ENCODE measurements at regions not wholly inside any gene's neighbourhood (a gene's known extent, or its start where the extent isn't known, plus 50 kb on each side); places are given as distances from the start of the nearest gene placed in this dataset.

GRCh38 chr14:97655169-97655948, 858.2 kb downstream of the VRK1 start:
- CTCF ChIA-PET (ENCODE audit: low intra/inter-chr PET ratio, low total read pairs), result no interaction called here
- Histone ChIP-seq H3K27me3 (ENCODE audit: control insufficient read depth in 1 of 2, insufficient read depth in 2 of 2, low read length in 2 of 2) (no peaks in the 10 kb centered on the region), H3K9me3 (ENCODE audit: low read length) (peaks cover 97% of the 10 kb centered on the region), H3K4me3 (replicated peaks in 1 of 3; ENCODE audit: insufficient read depth in 1 of 3, low read depth in 2 of 3, low read length in 3 of 3) (no peak overlapping the region), H4K20me1 (ENCODE audit: insufficient read depth, low read length) (no peaks in the 10 kb centered on the region), H3K27ac (ENCODE audit: extremely low read length, insufficient read depth, low read length) (no peak overlapping the region), H3K4me2 (ENCODE audit: low read depth, low read length) (no peak overlapping the region), H2AFZ (ENCODE audit: low read length) (no peak overlapping the region), H3K4me1 (ENCODE audit: insufficient read depth, low read length) (no peaks in the 10 kb centered on the region), H3K9ac (ENCODE audit: insufficient read depth, low read depth, low read length) (no peak overlapping the region), H3K79me2 (ENCODE audit: insufficient read depth, low read length) (no peaks in the 10 kb centered on the region), H3K36me3 (replicated peaks in 1 of 2; ENCODE audit: control insufficient read depth in 1 of 2, insufficient read depth in 2 of 2, low read length in 2 of 2) (no peaks in the 10 kb centered on the region)
- POLR2A ChIA-PET, result no interaction called here
- ATAC-seq (no peak), DNase-seq (ENCODE audit: low spot score) (no peak), FAIRE-seq (no peak)
- no TSS peak for BruUV-seq (replicated peaks)
- intact Hi-C loops (cut with micrococcal nuclease; ENCODE audit: unreplicated experiment), result no loop called here
- in situ Hi-C loops (cut with HindIII; ENCODE audit: extremely low pct_ligation_motif_present, low pct_unique_long_range_greater_than_20kb), result no loop called here
- TF ChIP-seq ZFP91 (CRISPR knock-in tag; IDR thresholded peaks at IDR 0.05; ENCODE audit: borderline replicate concordance) (no peak), NCOA2 (CRISPR knock-in tag; IDR thresholded peaks at IDR 0.05) (no peak), MEF2D (CRISPR knock-in tag; IDR thresholded peaks at IDR 0.05) (no peak), CEBPB (IDR thresholded peaks at IDR 0.05; ENCODE audit: borderline replicate concordance, low read depth, low read length) (no peak), ZNF775 (CRISPR knock-in tag; IDR thresholded peaks at IDR 0.05; ENCODE audit: borderline replicate concordance) (no peak), FOXP4 (CRISPR knock-in tag; IDR thresholded peaks at IDR 0.05) (no peak)
- 1% methylated on average over 5 of the region's 5 CpGs for WGBS (ENCODE audit: low lambda C conversion rate)

All from HepG2 (cell line).